NK-92 treated with Interleukin-12 subunit alpha and Interleukin-12 subunit beta, amount 100 ng/mL, for 24 hours (cell line): ENCODE measurements at regions not wholly inside any gene's neighbourhood (a gene's known extent, or its start where the extent isn't known, plus 50 kb on each side); places are given as distances from the start of the nearest gene placed in this dataset.
"Not testable (repeated sequence)": the region's sequence is repeated elsewhere in the genome, so short reads cannot be mapped to it uniquely, and the experiment has no call there.

Experiments
- DNase-seq: peaks from one replicate; lab custom pipeline; 2025; lab: John Stamatoyannopoulos, UW

DNA sequence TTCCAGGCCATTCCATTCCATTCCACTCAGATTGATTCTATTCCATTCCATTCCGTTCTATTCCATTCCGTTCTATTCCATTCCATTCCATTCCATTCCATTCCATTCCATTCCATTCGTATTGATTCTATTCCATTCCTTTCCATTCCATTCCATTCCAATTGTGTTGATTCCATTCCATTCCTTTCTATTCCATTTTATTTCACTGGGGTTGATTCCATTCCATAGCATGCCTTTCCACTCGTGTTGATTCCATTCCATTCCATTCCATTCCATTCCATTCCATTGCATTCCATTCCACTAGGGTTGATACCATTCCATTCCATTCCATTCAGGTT lies 1142.3 kb downstream of the RPIA start:
- DNase-seq = no peak

- DNase-seq = no peak
Observed at GRCh38 chr2:89834306-89834705, 1142.8 kb downstream of the RPIA start.

DNA sequence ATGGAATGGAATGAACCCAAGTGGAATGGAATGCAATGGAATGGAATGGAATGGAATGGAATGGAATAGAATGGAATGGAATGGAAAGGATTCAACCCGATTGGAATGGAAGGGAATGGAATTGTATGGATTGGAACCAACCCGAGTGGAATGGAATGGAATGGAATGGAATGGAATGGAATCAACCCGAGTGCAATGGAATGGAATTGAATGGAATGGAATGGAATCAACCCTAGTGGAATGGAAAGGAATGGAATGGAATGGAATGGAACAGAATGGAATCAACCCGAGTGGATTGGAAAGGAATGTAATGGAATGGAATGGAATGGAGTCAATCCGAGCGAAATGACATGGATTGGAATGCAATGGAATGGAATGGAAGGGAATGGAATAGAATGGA lies 1144.9 kb downstream of the RPIA start:
- DNase-seq = not testable (repeated sequence)

GRCh38 chr2:89837962-89838625 lies 1146.6 kb downstream of the RPIA start:
- DNase-seq = no peak

GRCh38 chr2:89840175-89840574 lies 1148.7 kb downstream of the RPIA start:
- not testable (repeated sequence) for DNase-seq

DNA sequence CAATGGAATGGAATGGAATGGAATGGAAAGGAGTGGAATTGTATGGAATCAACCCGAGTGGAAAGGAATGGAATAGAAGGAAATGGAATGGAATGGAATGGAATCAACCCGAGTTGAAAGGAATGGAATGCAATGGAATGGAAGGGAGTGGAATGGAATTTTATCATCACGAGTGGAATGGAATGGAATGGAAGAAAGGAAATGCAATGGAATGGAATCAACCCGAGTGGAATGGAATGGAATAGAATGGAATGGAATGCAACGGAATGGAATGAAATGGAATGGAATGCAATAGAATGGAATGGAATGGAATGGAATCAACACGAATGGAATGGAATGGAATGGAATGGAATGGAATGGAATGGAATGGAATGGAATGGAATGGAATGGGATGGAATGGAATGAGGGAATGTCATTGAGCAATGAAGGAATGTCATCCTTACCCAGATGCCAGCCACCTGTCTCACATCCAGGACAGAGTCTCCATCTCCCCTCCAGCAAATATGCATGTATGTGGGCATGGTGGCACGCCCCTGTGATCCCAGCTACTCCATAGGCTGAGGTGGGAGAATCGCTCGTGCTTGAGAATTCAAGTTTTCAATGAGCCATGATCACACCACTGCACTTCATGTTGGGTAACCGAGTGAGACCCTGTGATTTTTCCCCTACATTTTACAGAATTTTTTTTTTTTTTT lies 1149.5 kb downstream of the RPIA start:
- not testable (repeated sequence) for DNase-seq

- DNase-seq = no peak
Observed at GRCh38 chr2:89841476-89841840, 1150.0 kb downstream of the RPIA start.

DNA sequence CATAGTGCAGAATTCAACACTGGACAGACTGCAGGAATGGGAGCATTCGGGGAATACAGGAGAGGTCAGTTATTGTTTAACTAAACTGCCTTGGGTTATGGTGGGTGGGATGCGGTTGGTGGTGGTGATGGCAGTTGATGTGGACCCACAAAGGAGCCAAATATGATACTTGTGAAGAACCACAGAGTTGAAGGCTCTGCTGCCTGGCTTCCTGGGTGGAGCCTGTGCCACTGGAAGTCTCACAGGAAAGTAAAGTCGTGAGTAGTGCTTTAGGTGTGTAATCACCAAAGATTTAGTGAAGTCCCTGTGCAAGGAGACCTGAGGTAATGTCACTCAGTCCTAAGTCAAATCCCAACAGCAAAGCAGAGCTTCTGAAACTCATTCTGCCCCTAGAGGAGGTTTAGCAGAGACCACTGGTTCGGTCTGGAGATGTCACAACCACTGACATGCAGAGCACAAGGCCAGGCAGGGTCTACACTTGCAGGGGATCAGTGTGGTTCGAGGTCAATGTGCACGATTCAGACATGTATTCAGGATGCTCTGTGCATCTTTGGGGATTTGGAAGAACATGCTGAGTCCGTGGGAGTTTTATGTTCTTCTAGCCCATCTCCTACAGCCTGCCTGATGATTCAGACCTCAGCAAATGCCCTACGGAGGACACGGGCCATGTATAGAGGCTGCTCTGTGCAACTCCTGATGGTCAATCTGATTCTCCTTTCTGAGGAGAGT lies 1150.9 kb downstream of the RPIA start:
- DNase-seq = no peak

GRCh38 chr2:89844221-89844943 lies 1152.9 kb downstream of the RPIA start:
- no peak for DNase-seq

DNA sequence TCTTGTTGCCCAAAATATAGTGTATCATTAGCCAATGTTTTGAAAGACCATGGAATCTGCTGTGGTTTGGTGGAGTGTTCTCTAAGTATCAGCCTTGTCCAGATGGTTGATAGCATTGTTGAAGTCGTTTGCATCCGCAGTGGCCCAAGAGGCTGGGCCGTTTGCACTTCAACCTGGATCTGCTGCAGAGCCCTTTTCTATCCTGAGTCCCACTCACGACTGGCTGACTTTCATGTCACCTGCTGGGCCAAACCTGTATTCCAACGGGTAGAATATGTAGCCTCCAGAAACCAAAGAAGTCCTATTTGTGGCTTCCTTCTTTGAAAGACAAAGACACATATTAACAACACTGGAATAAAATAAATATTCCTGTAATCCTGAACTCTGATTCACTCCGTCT lies 1154.1 kb downstream of the RPIA start:
- no peak for DNase-seq

- DNase-seq = no peak
Observed at GRCh38 chr2:89848114-89848513, 1156.6 kb downstream of the RPIA start.

- no peak for DNase-seq
Observed at GRCh38 chr2:89848763-89849368, 1157.4 kb downstream of the RPIA start.

- DNase-seq = no peak
Observed at GRCh38 chr2:89849731-89850130, 1158.3 kb downstream of the RPIA start.

DNA sequence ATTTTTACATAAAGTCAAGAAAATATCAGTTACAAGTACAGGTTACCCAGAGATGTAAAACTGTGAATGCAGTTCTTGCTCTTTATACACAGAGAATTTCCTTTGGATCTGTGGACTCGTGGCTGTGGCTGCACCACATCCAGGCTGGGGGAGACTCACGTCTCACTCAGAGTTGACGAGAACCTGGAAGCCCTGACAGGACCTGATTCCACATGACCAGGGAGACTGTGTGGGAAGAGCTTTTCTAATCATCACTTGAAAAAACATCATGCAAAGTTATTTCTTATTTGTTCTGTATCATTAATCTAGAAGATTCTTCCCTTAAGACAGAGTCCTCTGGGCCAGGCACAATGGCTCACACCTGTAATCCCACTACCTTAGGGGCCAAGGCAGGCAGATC lies 1159.0 kb downstream of the RPIA start:
- DNase-seq = no peak

DNA sequence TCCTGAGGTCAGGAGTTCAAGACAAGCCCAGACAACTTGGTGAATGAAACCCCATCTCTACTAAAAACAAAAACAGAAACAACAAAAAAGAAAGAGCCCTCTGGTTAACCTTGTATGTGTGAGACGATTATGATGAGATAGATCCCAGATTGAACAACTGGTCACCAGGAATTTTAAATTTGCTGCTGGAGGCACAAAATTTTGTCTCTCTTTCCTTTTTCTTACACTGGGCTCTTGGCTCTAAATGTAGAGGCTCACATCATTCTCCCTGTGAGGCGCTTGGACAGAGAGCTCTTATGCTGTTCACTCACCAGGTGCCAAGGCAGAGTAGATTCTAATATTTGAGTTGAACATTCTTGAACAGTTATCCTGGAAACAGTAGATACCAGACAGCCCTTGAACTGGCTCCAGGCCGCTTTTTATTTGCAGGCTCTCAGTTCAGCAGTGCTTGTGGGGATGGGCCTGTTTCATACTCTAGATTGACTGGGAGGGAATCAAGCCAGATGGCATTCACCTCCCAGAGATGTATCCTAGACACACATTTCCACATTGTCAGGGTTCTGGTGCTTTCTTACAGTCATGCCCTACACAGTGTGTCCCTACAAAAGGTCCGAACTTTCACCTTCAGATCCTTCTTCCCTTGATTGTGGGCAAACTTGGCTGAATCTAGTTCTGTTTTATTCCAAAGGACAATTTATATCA lies 1159.6 kb downstream of the RPIA start:
- DNase-seq = no peak

DNA sequence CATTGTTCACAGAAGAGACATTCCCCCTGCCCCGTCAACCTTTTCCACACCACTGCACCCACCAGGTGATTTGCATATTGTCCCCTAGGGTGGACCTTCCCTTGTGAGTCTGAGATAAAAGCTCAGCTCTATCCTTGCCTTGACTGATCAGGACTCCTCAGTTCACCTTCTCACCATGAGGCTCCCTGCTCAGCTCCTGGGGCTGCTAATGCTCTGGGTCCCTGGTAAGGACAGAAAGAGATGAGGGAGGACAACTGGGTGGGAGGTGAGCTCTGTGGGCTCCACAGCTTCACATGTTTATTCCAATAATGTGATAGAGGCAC lies 1160.1 kb downstream of the RPIA start:
- DNase-seq = no peak

- not testable (repeated sequence) for DNase-seq
Observed at GRCh38 chr2:89853427-89853826, 1162.0 kb downstream of the RPIA start.

DNA sequence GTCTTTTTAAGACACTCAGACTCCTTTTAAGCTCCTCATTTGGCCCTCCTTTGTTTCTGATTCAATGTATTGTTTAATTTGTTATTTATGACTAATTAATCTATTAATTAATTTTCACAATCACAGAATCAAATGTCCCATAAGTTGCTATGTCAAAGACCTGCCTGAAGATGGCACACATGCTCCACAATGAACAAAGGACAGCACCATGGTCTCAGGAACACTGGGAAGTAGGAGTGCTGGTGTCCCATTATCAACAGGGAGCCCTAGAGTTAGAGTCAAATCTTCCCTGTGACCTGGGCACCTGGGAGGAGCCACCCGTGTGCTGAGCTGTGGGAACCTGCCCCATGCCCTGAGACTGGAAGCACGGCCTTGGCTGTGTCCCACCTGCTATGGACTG lies 1164.3 kb downstream of the RPIA start:
- not testable (repeated sequence) for DNase-seq

- DNase-seq = not testable (repeated sequence)
Observed at GRCh38 chr2:89856305-89856704, 1164.8 kb downstream of the RPIA start.

- not testable (repeated sequence) for DNase-seq
Observed at GRCh38 chr2:89862164-89862563, 1170.7 kb downstream of the RPIA start.

- not testable (repeated sequence) for DNase-seq
Observed at GRCh38 chr2:89863209-89863608, 1171.7 kb downstream of the RPIA start.
